MCF 10A (cell line): ENCODE measurements at regions not wholly inside any gene's neighbourhood (a gene's known extent, or its start where the extent isn't known, plus 50 kb on each side); places are given as distances from the start of the nearest gene placed in this dataset.

Source experiments
- BruUV-seq: library from RNA; stranded (reverse); fragments of 400-500 nt; replicated peaks from 2 replicates; lab custom pipeline; 2021; lab: Mats Ljungman, UMichigan
- CTCF ChIA-PET: fragments of 300-600 bp; sonication (Branson Sonifier 250); formaldehyde crosslinking; extraction: SDS; loops from one replicate; lab custom pipeline; 2021; ENCODE audit warnings: antibody characterized with exemption, inconsistent platforms; lab: Yijun Ruan, JAX
- POLR2A ChIA-PET: fragments of 300-600, 350-650 bp; sonication (Branson Sonifier 250); formaldehyde crosslinking; extraction: SDS; loops from one replicate; lab custom pipeline; 2020; ENCODE audit warnings: antibody characterized with exemption, inconsistent platforms; lab: Yijun Ruan, JAX
- DNase-seq: peaks from one replicate; pipeline ENCODE4 v3.0.0-alpha.2; 2018; ENCODE audit not compliant: unreplicated experiment
- H3K27ac Mint-ChIP-seq: one replicate; pipeline ENCODE4 v1.8.0; 2022; ENCODE audit warnings: mild to moderate bottlenecking, low read depth, mixed read lengths; ENCODE audit not compliant: unreplicated experiment
- H3K27me3 Mint-ChIP-seq: one replicate; pipeline ENCODE4 v1.8.0; 2022; ENCODE audit warnings: mixed read lengths; ENCODE audit not compliant: insufficient read depth, unreplicated experiment
- H3K36me3 Mint-ChIP-seq: one replicate; pipeline ENCODE4 v1.8.0; 2022; ENCODE audit warnings: mild to moderate bottlenecking, moderate library complexity, mixed read lengths; ENCODE audit not compliant: insufficient read depth, unreplicated experiment
- H3K4me1 Mint-ChIP-seq: one replicate; pipeline ENCODE4 v1.8.0; 2022; ENCODE audit warnings: mixed read lengths; ENCODE audit not compliant: insufficient read depth, unreplicated experiment
- H3K4me3 Mint-ChIP-seq: one replicate; pipeline ENCODE4 v1.8.0; 2022; ENCODE audit warnings: mild to moderate bottlenecking, moderate library complexity, mixed read lengths; ENCODE audit not compliant: unreplicated experiment
- H3K9me3 Mint-ChIP-seq: one replicate; pipeline ENCODE4 v1.8.0; 2022; ENCODE audit warnings: mixed read lengths; ENCODE audit not compliant: unreplicated experiment
- intact Hi-C: fragments of 100-400 bp; cut with micrococcal nuclease; formaldehyde crosslinking; loops from 2 replicates; pipeline ENCODE4 v1.14.1; 2022
- TF ChIP-seq, protein P1 (sequence below): fragments of 200-600 bp; IDR thresholded peaks from one replicate; pipeline ENCODE4 v1.8.0; 2022; ENCODE audit warnings: antibody characterized with exemption, mild to moderate bottlenecking; ENCODE audit not compliant: unreplicated experiment

DNA sequence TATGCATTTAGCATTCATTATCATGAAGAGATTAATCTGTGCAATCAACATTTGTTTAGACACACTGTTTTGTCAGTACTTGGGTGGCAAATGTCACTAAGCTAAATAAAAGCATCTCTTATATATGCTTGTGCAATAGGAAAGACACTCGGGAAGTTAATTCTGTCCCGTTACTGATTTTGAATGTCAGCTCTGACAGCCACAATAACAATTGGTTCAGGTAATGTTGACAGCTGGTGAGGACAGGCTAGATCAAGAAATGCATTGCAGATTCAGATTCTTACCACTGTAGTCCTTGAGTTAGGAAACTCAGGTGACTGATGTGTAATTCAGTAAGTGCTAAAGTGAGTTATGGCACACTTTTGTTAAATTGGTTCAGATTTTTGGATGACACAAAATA lies 523.8 kb upstream of the FAT3 start:
- Mint-ChIP-seq H3K4me3 (no peak overlapping the region), H3K36me3 (no peaks in the 10 kb centered on the region), H3K27ac (no peak overlapping the region), H3K4me1 (no peaks in the 10 kb centered on the region), H3K27me3 (no peaks in the 10 kb centered on the region), H3K9me3 (no peaks in the 10 kb centered on the region)
- intact Hi-C loops: no loop called here
- CTCF ChIA-PET: interaction anchor here (0.6 to 1.0 kb wide), 3 partner anchors 25 to 86 kb away, joined by 3 to 4 read pairs (median 3); no protein-coding TSS in a partner anchor
- no peak for DNase-seq
- no TSS peak for BruUV-seq
- TF ChIP-seq, protein P1, sequence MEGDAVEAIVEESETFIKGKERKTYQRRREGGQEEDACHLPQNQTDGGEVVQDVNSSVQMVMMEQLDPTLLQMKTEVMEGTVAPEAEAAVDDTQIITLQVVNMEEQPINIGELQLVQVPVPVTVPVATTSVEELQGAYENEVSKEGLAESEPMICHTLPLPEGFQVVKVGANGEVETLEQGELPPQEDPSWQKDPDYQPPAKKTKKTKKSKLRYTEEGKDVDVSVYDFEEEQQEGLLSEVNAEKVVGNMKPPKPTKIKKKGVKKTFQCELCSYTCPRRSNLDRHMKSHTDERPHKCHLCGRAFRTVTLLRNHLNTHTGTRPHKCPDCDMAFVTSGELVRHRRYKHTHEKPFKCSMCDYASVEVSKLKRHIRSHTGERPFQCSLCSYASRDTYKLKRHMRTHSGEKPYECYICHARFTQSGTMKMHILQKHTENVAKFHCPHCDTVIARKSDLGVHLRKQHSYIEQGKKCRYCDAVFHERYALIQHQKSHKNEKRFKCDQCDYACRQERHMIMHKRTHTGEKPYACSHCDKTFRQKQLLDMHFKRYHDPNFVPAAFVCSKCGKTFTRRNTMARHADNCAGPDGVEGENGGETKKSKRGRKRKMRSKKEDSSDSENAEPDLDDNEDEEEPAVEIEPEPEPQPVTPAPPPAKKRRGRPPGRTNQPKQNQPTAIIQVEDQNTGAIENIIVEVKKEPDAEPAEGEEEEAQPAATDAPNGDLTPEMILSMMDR: no peak
- POLR2A ChIA-PET: no interaction called here

DNA sequence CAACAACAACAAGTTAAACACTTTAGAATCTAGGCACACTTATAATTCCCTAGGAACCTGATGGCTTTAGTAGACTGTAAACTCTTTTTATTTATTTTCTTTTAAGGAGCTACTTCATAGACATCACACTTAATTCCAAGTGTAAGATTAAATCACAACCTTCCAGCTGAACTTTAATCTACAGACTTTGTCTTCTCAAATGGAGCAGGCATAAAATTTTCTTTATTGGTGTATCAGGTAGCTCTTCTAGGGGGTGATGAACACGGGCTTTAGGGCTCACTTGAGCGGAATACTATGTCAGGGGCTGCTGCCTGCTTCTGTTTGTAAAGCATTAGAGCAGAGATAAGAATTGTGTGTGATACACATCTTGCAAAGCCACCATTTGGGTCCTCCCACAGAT lies 525.8 kb upstream of the FAT3 start:
- no peak for DNase-seq
- intact Hi-C loops: no loop called here
- Mint-ChIP-seq H3K27ac (no peak overlapping the region), H3K27me3 (no peaks in the 10 kb centered on the region), H3K9me3 (no peaks in the 10 kb centered on the region), H3K4me1 (no peaks in the 10 kb centered on the region), H3K4me3 (no peak overlapping the region), H3K36me3 (no peaks in the 10 kb centered on the region)
- CTCF ChIA-PET: interaction anchor here (0.5 to 0.6 kb wide), 2 partner anchors 311 to 392 kb away, joined by 3 read pairs; no protein-coding TSS in a partner anchor
- TF ChIP-seq, protein P1: no peak
- no TSS peak for BruUV-seq
- POLR2A ChIA-PET: no interaction called here

- ChIA-PET POLR2A (no interaction called here), CTCF (no interaction called here)
- TF ChIP-seq, protein P1: no peak
- intact Hi-C loops: no loop called here
- Mint-ChIP-seq H3K4me1 (no peaks in the 10 kb centered on the region), H3K36me3 (no peaks in the 10 kb centered on the region), H3K27ac (no peak overlapping the region), H3K27me3 (no peaks in the 10 kb centered on the region), H3K4me3 (no peak overlapping the region), H3K9me3 (no peaks in the 10 kb centered on the region)
- no TSS peak for BruUV-seq
- DNase-seq: no peak
Measured at GRCh38 chr11:91694331-91694730, 530.3 kb upstream of the FAT3 start.

- Mint-ChIP-seq H3K27me3 (no peaks in the 10 kb centered on the region), H3K4me3 (no peak overlapping the region), H3K4me1 (peaks cover 4% of the 10 kb centered on the region), H3K36me3 (no peaks in the 10 kb centered on the region), H3K9me3 (no peaks in the 10 kb centered on the region), H3K27ac (no peak overlapping the region)
- POLR2A ChIA-PET: no interaction called here
- intact Hi-C loops: no loop called here
- CTCF ChIA-PET: no interaction called here
- DNase-seq: no peak
- TF ChIP-seq, protein P1: no peak
- BruUV-seq: no TSS peak
Measured at GRCh38 chr11:91691872-91692271, 532.7 kb upstream of the FAT3 start.
